IPS-NIHi7 (cell line): ENCODE measurements at regions not wholly inside any gene's neighbourhood (a gene's known extent, or its start where the extent isn't known, plus 50 kb on each side); places are given as distances from the start of the nearest gene placed in this dataset.
A peak's percentile ranks its signal among the peaks of the same experiment; 100 is the strongest.
"Not testable (repeated sequence)": the region's sequence is repeated elsewhere in the genome, so short reads cannot be mapped to it uniquely, and the experiment has no call there.

Experiments
- DNase-seq: peaks from one replicate; pipeline ENCODE4 v3.0.0; 2012; ENCODE audit warnings: mixed read lengths; ENCODE audit errors: extremely low spot score

DNA sequence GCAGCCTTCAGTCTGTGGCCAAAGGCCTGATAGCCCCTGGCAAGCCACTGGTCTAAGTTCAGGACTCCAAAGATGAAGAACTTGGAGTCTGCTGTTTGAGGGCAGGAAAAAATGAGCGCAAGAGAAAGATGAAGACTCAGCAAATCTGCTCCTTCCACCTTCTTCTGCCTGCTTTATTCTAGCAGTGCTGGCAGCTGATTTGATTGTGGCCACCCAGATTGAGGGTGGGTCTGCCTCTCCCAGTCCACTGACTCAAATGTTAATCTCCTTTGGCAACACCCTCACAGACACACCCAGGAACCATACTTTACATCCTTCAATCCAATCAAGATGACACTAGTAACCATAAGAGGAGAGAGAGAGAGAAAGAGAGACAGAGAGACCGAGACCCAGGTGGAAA lies 127.6 kb downstream of the UTP18 start:
- no peak for DNase-seq

DNA sequence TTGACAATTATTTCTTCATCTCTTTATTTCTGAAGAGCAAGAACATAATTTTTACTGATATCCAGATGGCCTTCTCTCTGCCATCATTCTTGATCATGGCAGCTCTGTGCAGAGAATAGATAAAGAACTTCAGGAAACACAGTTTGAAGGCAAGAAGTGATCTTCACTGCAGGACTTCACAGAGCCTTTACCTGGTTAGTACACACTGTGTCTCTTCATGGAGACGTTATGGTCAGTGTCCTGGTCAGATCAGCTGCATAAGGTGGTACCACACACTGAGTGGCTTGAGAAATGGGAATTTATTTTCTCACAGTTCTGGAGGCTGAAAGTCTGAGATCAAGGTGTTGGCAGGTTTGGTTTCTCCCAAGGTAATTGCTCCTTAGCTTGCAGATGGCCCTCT lies 129.5 kb downstream of the UTP18 start:
- no peak for DNase-seq

DNA sequence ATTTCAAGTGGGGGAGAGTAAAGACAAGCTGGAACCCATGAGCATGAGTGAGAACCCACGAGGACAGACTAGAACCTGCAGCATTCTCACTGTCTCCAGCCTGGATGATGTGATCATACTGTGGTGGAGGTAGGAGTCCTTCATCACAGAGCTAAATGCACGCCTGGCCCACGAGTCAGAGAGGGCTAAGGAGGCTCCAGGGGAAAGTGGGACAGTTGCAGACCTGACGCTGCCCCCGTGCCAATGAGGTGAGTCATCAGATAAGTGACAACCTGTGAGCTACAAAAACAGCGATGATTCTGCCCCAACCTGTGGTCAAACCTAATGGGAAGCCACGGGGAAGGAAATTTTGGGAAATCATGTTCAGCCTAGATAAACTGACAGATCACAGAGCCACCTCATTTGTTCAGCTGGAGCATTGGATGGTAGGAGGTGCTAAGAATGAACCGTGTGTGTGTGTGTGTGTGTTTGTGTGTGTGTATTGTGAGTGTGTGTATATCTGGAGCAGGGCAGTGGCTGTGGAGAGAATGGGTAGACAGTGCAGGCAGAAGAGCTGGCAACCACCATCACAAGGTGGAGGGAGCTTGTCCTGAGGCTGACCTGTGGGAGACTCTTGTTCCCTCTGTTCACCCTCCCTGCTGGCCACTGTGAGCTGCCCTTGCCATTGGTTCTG lies 131.8 kb downstream of the UTP18 start:
- DNase-seq = peak; percentile 29

DNA sequence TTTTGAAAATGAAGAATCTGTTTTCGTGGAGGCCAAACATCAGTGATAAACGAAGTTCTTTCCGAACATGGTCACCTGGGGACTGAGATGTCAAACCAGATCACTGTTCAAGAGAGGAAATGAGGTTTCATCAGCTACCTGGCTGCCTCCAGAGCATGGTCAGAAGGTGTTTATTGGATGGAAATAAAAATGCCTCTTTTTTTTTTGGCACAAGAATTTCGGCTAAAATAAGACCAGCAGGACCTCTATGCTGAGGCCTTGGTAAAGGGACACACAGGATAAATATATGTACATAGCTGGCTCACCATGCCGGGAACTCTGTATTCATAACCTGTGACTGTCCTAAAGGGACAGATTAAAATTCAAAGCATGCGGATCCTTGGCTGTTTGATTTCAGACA lies 135.3 kb downstream of the UTP18 start:
- no peak for DNase-seq

DNA sequence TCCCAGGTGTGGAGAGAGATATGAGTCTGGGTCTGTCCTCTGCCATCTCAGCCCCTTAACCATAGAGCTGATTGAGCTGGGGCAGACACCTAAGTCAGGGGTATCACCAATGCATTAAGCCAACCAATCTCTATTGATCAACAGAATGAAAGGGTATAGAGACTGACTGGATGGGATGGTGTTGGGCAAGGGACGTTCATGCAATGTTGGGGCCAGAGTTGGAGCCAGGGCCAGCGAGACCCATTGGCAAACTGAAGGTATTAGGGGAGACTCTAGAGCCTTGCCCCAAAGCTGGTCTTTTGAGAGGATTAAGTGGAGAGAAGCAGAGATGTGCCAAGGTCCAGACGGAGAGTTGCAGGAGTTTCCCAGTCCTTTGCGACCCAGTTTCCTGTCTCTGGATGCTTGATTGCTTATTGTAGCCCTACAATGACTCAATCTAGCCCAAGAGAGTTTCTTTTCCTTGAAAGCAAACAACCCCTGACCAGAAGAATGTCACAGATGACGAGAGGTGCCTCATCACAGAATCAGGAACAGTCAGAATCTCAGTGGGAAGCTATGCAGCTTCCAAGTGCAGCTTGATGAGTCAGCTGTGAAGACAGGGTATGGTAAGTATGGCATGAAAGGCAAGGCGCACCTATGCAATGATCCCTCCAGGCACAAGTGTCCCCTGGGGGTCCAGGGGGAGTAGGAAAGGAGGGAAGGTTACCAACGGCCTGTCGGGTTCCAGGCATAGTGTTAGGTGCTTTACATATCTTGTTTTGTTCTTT lies 137.2 kb downstream of the UTP18 start:
- peak; percentile 57 for DNase-seq

DNA sequence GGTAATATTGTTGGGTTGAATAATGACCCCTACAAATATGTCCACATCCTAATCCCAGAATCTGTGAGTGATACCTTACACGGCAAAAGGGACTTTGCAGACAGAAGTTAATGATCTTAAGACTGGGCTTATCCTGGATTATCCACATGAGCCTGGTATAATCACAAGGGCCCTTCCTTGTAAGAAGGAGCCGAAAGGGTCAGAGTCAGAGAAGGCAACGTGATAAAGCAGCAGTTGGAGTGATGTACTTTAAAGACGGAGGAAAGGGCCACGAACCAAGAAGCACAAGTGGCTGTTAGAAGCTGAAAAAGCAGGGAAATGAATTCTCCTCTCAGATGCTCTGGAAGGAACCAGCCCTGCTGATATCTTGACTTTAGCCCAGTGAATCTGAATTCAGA lies 137.8 kb downstream of the UTP18 start:
- DNase-seq = no peak

DNA sequence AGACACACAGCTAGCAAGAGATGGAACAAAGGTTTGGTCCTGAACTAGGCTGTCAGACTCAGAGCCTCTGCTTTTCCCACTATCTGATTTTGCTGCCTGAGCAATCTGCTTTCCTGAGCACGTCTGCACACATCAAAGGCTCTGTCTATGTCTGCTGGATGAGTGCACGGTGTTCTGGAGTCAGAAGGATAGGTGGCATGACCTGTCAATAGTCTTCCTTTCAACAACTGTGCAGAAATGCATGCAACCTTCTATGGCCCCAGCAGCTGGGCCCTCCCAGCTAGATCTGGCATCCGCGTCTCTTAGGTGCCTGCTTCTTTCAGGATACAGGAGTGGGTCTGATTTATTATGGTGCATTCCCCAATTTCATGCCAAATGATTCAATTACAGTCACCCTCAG lies 138.3 kb downstream of the UTP18 start:
- DNase-seq = no peak

DNA sequence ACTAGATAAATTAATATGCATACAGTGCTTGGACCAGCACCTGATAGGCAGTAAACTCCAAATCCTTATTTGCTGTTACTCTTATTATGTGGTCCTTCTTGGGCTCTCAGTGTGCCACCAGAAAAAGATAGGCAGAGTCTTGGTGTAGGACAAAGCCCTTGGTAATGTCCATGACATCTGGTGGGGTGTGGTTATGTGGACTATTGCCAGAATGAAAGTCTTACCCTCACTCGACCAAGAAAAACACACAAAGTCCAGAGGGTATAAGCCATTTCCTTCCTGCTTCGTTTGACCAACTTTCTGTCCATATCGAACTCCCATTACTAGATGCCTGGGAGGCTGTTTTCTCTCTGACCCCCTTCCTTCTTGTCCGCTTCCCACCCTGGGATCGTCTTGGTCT lies 140.9 kb downstream of the UTP18 start:
- DNase-seq = no peak

DNA sequence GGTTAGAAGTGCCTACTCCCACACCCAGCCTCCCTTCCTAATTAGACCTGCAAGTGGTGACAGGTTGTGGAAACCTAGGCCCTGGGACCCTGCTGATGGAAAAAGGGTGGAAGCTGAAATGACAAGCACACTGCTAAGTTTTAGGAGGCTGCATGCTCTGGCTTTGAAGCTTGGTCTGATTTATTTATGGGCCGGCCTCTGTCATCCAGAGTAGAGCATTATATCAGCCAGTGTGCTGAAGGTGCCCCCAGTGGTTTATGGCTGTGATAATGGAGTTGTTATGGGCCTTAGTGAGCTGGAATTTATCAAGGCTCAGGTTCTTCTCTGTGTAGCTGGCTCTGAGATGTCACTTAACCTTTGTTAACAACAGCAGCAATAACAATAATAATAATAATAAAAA lies 142.6 kb downstream of the UTP18 start:
- no peak for DNase-seq

DNA sequence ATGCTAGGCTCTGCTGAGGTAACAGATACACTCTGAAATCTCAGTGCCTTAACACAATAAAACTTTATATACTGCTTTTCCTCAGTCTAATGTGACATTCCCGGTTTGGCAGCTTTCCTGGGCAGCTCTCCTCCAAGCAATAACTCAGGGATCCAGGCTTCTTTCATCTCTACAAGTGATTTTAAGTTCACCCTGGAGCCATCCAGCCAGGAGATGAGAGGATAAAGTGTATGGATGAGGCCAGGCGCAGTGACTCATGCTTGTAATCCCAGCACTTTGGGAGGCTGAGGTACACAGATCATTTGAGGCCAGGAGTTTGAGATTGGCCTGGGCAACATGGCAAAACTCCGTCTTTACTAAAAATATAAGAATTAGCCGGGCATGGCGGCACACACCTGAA lies 147.2 kb downstream of the UTP18 start:
- no peak for DNase-seq

DNA sequence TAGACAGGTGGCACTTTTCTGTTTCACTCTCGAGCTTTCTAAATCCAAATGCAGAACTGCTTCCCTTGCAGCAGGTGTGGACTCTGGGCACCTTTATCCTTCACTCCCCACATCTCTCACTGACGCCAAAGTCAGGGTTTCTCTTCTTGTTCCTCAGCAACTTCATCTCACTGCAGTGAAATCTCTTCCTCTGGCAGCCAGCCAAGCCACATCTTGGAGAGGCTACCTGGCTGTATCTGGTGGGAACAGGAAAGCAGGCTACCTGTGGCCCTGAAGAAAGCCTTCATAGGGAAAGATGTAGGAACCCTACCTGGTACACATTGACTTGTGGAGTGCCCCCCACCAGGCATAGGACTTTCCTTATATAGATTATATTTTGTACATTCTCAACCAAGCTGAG lies 159.1 kb downstream of the UTP18 start:
- DNase-seq = no peak

DNA sequence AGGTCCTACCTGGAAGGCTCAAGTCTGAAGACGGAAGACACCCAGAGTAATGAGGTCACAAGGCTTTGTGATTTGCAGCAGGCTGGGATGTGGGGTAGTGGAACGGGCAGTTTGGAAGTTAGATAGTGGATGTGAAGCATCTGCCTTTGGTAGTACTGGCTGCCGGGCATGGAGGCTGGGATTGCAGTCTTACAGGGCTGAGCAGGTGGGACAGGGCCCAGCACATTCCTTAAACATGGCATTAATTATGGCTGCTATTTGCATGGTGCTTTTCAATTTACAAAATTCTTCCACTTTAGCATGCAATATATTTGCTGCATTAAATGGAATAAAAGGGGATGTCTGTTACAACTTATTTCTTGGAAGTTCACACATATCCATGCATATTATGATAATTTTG lies 161.2 kb downstream of the UTP18 start:
- no peak for DNase-seq

DNA sequence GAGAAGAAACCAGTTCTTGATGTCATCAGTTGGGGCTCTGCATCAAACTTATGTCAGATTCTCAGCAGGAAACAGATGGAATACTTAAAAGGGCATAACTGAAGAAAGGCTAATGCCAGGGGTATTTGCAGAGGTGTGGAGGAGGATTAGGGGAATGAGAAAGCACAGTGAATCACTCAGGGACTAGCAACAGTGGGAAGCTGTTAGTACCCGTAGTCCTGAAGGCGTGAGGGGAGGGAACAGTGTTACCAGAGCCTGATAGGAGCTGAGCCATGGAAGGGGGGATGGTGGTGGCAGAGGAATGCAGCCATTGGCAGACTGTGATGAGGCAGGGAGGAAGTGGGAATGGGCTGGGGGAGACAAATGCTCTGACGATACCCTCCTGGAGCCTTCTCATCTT lies 162.3 kb downstream of the UTP18 start:
- DNase-seq = no peak

DNA sequence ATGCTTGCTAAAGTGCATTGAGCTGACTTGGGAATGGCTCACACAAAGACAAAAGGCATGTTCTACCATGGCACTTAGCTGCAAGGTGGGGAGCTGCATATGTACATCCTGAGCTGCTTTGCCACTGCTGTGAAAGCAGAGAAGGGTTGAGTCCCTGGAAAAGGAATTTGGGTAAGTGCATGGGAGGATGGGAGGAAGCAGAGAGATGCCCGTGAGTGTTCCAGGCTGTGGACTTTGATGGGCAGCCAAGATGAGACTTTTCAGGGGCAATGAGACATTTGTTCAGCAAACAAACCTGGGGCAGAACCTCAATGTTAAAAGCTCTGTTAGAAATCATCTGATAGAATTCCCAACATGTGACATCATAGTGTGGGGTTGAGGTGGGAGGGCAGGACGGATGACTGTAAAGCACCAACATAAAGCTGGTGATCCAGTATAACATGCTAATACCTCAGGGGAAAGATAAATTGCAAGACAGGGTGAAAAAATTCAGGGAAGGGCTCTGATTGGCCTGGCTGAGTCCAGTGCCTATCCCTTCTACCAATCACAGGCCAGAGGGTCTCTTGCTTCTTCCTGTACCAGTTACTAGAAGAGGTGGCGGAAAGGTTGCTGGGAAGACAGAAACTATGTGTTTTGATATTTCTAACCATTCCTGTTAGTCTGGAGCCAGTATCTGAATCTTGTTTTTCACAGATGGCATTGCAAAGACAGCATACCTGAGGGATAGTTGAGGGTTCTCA lies 163.2 kb downstream of the UTP18 start:
- DNase-seq = no peak

DNA sequence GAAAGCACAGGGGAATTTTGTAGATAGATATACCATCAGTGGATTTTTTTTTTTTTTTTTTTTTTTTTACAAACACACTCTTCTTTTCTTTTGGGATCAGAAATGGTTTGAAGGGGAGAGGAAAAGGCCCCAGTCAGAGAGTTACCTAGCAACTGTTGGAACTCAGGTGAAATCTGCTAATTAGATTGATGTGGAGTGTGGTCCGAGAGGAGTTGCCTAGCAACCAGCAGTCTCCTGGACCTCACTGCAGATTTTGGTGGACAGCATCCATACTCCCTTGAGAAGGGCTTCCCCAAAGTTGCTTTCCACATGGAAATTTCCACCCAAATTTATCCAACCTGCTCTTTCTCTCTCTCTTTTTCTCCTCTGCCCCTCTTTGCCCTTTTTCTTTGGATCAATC lies 165.4 kb downstream of the UTP18 start:
- DNase-seq = no peak

DNA sequence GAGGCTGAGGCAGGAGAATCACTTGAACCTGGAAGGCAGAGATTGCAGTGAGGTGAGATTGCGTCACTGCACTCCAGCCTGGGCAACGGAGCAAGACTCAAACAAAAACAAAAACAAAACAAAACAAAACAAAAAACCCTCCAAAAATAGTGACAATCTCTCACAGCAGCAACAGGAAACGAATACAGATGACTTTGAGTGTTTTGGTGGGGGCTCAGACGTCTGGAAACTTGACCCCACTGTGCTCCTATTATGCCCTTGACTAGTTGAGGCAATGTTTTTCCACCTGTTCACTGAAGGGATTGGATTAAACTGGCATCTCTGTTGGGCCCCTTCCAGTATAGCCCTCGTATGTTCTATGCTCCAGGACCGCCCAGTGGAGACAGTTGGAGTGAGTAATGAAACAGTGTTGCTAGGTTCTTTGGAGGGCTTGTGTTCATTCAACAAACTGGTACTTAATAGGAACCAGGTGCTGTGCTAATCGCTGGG lies 167.0 kb downstream of the UTP18 start:
- no peak for DNase-seq

DNA sequence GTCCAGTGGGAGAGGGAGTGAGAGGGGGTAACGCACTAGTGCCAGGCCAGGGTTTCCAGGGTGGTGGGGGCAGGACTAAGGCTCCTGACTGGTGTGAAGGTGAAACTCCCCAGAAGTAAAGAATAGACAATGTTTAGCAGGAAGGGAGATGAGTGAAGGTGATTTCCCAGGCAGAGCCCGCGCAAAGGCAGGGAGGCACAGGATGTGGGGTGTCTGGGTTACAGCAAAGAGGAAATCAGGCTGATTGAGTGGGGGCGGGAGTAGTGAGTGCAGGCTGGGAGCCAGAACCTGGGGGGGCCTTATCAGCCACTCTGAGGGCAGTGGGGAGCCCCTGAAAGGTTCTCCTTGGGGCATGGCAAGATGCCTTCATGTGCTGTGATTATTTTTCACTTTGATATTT lies 167.5 kb downstream of the UTP18 start:
- no peak for DNase-seq

DNA sequence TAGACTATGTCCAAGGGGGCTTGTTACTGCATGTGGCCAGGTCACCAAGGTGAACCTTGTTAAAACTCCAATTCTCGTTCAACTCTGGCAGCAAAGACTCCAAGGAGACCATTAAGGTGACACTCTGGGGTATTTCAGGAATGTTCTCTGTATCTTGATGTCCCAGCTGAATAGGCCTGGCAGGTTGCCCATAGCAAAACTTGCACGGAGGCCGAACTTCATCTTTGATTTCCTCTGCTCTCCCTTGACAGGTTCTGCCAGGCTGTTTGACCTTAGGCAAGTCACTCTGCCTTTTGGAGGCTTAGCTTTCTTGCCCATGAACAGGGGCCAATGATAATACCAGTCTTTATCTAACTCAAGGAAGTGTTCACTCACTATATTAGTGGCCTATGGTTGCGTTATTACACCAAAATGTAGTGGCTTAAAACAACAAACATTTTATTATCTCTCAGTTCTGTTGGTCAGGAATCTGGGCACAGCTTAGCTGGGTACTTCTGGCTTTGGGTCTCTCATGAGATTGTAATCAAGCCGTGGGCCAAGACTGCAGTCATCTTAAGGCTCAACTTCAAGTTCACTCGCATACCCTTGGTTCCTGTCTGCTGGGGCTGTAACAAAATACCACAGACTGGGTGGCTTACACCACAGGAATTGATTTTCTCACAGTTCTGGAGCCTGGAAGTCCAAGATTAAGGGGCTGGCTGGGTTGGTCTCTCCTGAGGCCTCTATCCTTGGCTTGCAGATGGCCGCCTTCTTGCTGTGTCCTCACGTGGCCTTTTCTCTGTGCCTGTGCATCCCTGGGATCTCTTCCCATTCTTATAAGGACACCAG lies 168.5 kb downstream of the UTP18 start:
- DNase-seq = no peak

DNA sequence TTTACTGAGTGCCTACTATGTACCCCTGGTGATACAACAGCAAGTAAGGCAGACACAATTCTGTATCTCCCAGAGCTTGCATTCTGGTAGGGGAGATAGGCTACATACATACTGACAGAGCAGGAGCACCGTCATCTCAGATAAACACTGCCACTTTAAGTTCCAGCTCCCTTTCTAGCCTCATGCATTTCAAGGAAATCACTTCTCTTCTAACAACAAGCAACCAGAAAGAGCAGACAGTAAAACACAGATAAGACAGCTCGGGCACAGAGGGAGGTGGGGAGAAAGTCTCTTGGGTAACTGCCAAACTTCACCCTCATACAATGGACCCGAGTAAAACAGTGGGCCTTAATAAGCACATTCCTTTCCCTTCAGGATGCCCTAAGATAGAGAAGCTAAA lies 169.6 kb downstream of the UTP18 start:
- not testable (repeated sequence) for DNase-seq

DNA sequence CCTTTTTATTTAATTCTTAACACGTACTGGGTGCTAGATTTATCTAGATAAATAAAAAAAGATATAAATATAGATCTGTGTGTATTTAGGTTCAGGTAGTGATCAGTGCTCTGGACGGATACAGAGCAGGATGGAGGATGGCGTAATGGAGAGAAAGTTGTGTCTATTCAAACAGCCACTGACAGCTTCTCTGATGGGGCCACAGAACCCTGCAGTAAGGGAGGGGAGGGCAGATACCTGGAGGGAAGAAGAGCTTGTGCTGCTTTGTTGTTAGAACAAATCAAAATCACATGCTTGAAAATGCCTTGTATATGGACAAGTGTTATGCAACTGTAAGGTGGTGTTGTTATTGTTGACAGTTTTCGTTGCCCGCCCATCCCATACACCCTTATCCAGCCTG lies 170.2 kb downstream of the UTP18 start:
- no peak for DNase-seq

DNA sequence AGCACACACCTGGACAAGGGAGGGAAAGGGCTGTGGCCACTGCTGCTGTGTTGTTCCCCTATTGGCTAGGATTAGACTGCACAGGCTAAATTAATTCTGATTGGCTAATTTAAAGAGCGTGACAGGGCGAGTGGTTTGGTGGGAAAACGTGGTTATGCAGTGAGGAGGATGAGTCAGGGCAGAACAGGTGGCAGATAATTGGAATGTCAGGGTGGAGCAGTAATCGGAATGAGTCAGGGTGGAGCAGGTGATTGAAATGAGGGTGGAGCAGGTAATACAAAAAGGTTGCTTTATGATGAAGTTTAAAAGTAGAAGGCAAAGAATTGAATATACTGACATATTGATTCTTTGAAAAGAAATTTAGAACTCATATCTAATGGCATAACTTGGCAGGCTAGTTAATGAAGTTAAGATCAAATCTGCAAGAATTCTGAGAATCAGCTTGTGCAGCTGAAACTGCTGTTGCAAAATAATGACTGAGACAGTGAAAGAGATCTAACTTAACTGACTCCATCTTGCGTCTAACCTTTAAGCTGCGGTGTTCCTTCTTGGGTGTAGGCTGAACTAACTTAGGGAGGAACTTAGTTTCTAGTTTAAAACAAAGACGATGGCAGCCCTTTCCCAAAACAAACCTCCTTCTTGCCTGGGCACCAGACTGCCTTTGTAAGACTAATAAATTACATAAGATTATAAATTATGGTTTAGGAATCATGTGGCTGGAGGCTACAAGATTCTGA lies 174.3 kb downstream of the UTP18 start:
- DNase-seq = no peak
